AG10803 (cell line): ENCODE measurements at regions not wholly inside any gene's neighbourhood (a gene's known extent, or its start where the extent isn't known, plus 50 kb on each side); places are given as distances from the start of the nearest gene placed in this dataset.
A peak's percentile ranks its signal among the peaks of the same experiment; 100 is the strongest.

Experiments
- DNase-seq: peaks from one replicate; pipeline ENCODE4 v3.0.0; 2010; ENCODE audit warnings: low read depth
- H3K4me3 ChIP-seq: 2 replicates; pipeline ENCODE4 v1.5.1; 2011; ENCODE audit warnings: mild to moderate bottlenecking, low read length, control low read depth
- TF ChIP-seq, protein P1 (sequence below): conservative IDR thresholded peaks from 2 replicates; pipeline ENCODE4 v1.5.1; 2011; ENCODE audit warnings: mild to moderate bottlenecking, low read length, control low read depth, inconsistent platforms

DNA sequence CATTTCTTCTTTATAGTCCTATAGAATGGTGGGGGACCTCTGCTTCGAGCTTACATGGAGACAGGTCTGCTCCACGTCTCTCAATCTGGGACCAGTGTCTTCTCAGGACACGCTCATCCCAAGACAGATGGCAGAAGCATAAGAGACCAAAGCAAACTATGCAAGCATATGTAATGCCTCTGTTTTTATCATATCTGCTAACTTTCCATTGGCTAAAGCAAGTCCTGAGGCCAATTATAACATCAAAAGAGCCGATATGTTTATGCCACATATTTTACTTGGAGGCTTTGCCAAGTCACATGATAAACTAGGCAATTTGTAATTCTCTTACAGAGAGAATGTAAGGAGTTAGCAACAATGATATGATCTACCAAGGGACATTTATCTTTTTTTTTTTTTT lies 102.6 kb upstream of the NRBF2 start:
- DNase-seq = peak; percentile 0
- TF ChIP-seq, protein P1, sequence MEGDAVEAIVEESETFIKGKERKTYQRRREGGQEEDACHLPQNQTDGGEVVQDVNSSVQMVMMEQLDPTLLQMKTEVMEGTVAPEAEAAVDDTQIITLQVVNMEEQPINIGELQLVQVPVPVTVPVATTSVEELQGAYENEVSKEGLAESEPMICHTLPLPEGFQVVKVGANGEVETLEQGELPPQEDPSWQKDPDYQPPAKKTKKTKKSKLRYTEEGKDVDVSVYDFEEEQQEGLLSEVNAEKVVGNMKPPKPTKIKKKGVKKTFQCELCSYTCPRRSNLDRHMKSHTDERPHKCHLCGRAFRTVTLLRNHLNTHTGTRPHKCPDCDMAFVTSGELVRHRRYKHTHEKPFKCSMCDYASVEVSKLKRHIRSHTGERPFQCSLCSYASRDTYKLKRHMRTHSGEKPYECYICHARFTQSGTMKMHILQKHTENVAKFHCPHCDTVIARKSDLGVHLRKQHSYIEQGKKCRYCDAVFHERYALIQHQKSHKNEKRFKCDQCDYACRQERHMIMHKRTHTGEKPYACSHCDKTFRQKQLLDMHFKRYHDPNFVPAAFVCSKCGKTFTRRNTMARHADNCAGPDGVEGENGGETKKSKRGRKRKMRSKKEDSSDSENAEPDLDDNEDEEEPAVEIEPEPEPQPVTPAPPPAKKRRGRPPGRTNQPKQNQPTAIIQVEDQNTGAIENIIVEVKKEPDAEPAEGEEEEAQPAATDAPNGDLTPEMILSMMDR = no peak

DNA sequence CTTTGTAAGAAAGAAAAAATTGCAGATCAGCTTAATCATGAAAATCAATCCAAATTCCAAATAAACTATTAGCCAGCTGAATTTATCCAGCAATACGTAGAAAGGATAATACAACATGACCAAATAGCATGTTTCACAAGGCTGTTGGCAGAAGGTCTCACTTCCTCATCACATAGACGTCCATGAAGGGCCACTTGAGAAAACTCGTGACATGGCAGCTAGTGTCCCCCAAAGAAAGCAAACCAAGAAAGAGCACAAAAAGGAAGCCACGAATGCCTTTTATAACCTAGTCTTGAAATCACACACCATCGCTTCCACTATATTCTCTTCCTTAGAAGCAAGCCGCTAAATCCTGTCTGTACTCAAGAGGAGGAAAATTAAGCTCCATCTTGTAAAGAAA lies 105.6 kb upstream of the NRBF2 start:
- no peak overlapping the region for H3K4me3 ChIP-seq
- TF ChIP-seq, protein P1 = no peak
- DNase-seq = no peak

More for the DNA sequence above, 102.6 kb upstream of the NRBF2 start:
- H3K4me3 ChIP-seq = no peak overlapping the region

DNA sequence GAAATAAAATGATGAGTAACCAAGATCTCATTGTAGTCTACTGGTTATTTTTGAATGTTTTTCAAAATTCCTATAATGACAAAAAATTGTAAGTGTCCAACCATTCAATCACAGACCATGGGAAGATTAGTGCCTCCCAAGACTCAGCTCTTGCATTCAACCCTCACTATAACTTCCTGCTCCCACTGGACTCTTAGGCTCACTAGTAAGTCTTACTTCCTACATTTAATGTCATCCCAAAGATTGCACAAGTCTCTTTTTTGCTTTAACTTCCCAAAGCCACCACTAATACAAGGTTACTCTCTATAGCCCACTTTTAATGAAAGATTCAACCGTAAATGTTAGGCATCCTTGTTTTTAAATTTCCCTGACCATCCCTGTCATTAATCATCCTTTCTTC lies 111.9 kb upstream of the NRBF2 start:
- TF ChIP-seq, protein P1 = no peak
- H3K4me3 ChIP-seq = no peak overlapping the region

DNA sequence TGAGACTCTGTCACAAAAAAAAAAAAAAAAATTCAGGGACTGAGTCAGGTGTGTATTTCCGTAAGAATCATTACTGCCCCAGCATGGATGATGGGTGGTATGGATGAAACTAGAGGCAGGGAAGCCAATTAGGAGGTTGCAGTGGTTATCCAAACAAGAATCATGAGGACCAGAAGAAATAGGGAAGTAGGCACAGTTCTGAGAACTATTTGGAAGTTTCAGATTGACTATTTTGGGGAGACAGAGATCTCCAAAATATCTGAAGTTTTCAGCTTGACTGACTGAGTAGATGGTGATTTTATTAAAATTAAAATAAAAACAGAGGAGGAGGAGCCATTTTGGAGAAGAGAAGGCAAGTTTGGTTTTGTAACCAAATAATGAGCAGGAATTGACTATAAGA lies 119.4 kb upstream of the NRBF2 start:
- TF ChIP-seq, protein P1 = no peak
- no peak overlapping the region for H3K4me3 ChIP-seq
- no peak for DNase-seq

More for the DNA sequence above, 111.9 kb upstream of the NRBF2 start:
- no peak for DNase-seq

DNA sequence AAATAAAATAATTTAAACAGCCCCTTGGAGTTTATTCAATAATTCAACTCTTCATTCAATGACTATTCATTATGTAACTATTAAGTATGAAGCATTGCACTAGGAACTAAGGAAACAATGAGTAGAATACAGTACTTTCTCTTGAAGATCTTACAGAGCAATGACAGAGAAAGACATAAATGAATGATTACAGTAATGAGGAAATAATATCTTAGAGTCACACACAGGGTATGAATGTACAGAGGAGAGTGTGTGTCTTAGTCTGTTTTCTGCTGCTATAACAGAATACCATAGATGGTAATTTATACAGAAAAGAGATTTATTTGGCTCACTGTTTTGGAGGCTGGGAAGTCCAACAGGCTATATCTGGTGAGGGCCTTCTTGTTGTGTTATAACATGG lies 120.5 kb upstream of the NRBF2 start:
- TF ChIP-seq, protein P1 = no peak
- no peak for DNase-seq
- H3K4me3 ChIP-seq = no peak overlapping the region

DNA sequence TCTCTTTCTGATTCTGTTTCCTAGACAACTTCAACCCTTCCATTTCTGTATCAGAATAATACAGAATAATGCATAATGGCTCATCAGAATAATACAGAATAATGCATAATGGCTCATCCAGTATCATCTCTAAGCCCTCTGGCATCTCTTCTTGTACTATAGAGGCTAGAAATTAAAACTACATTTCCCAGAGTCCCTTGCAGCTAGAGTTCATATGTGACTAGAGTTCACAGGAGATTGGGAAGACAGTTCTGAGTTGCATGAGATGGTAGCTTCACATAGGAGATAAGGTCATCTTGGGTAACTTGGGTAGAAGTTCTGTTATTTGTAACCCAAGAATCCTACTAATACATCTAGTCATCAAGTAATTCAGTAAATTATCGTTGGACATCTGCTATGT lies 122.9 kb upstream of the NRBF2 start:
- TF ChIP-seq, protein P1 = no peak
- H3K4me3 ChIP-seq = no peak overlapping the region
- DNase-seq = no peak

DNA sequence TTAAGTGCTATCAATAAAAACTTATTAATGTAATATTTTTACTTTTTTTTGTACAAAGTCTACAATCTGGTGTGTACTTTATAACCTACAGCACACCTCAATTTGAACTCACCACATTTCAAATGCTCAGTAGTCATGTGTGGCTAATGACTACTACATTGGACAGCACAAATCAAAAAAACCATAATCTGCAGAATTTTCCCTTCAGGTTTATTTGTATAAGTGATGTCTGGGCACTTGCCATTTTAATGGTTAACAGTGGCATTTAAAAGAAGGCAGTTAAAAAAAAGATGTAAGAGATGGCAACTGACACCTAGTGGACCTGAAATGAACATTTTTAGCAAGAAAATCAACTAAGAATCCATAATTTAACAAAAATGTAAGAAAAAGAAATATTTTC lies 124.6 kb upstream of the NRBF2 start:
- TF ChIP-seq, protein P1 = no peak
- DNase-seq = no peak
- no peak overlapping the region for H3K4me3 ChIP-seq
